Breast epithelium (tissue), 3 donors: ENCODE measurements at regions not wholly inside any gene's neighbourhood (a gene's known extent, or its start where the extent isn't known, plus 50 kb on each side); places are given as distances from the start of the nearest gene placed in this dataset.

Source experiments
- CTCF ChIP-seq, 3 donors: fragments of 450-650 bp; IDR thresholded peaks; one replicate each; pipeline ENCODE4 v1.5.1; 2016 to 2017; ENCODE audit warnings: antibody characterized with exemption in 3 of 3, mild to moderate bottlenecking in 3 of 3, moderate library complexity in 3 of 3
- POLR2A ChIP-seq: fragments of 450-650 bp; IDR thresholded peaks from one replicate; pipeline ENCODE4 v1.6.1; 2016; ENCODE audit warnings: antibody characterized with exemption, mild to moderate bottlenecking, moderate library complexity

GRCh38 chr3:110492876-110493275 lies 578.7 kb upstream of the NECTIN3 start:
- no peak for TF ChIP-seq POLR2A
- TF ChIP-seq CTCF (IDR thresholded peaks at IDR 0.05) = no peak
